Loucy (cell line): ENCODE measurements at regions not wholly inside any gene's neighbourhood (a gene's known extent, or its start where the extent isn't known, plus 50 kb on each side); places are given as distances from the start of the nearest gene placed in this dataset.

Experiments
- H2AFZ ChIP-seq: fragments of 200-600 bp; sonication (generic); 2 replicates; pipeline ENCODE4 v1.6.0; 2016; ENCODE audit warnings: antibody characterized with exemption, mild to moderate bottlenecking, low read length, moderate library complexity
- H3F3A ChIP-seq: fragments of 200-600 bp; 2 replicates; pipeline ENCODE4 v1.6.0; 2016; ENCODE audit warnings: antibody characterized with exemption, low read depth, mild to moderate bottlenecking
- H3K27me3 ChIP-seq: fragments of 200-600 bp; sonication (generic); 2 replicates; pipeline ENCODE4 v1.6.1; 2014; ENCODE audit warnings: low read length, mild to moderate bottlenecking; ENCODE audit not compliant: insufficient read depth, poor library complexity, severe bottlenecking
- H3K36me3 ChIP-seq: fragments of 200-600 bp; sonication (generic); 2 replicates; pipeline ENCODE4 v1.6.1; 2016; ENCODE audit warnings: low read length; ENCODE audit not compliant: insufficient read depth
- H3K4me1 ChIP-seq: fragments of 200-600 bp; sonication (generic); 2 replicates; pipeline ENCODE4 v1.5.1; 2014; ENCODE audit warnings: low read length, mild to moderate bottlenecking; ENCODE audit not compliant: insufficient read depth, poor library complexity, severe bottlenecking
- H3K4me2 ChIP-seq: fragments of 200-600 bp; sonication (generic); 2 replicates; pipeline ENCODE4 v1.6.0; 2014; ENCODE audit warnings: antibody characterized with exemption, low read length, low read depth, mild to moderate bottlenecking; ENCODE audit not compliant: poor library complexity, severe bottlenecking
- H3K4me3 ChIP-seq: fragments of 200-600 bp; sonication (generic); 2 replicates; pipeline ENCODE4 v1.5.1; 2014; ENCODE audit warnings: low read length, mild to moderate bottlenecking, mixed read lengths; ENCODE audit not compliant: poor library complexity, severe bottlenecking
- H3K79me2 ChIP-seq: fragments of 200-600 bp; sonication (generic); 2 replicates; pipeline ENCODE4 v1.6.1; 2014; ENCODE audit warnings: low read length; ENCODE audit not compliant: insufficient read depth
- H3K9ac ChIP-seq: fragments of 200-600 bp; sonication (generic); 2 replicates; pipeline ENCODE4 v1.6.0; 2014; ENCODE audit warnings: mild to moderate bottlenecking, low read depth, low read length, moderate library complexity; ENCODE audit not compliant: poor library complexity, severe bottlenecking
- H3K9me2 ChIP-seq: fragments of 200-600 bp; sonication (generic); replicated peaks from 2 replicates; pipeline ENCODE4 v1.6.1; 2016; ENCODE audit warnings: low read depth, low read length, mixed read lengths
- H3K9me3 ChIP-seq: fragments of 200-600 bp; sonication (generic); 2 replicates; pipeline ENCODE4 v1.6.1; 2014; ENCODE audit warnings: mild to moderate bottlenecking, antibody characterized with exemption, low read length, low read depth; ENCODE audit not compliant: insufficient read depth
- H4K20me1 ChIP-seq: fragments of 200-600 bp; sonication (generic); 2 replicates; pipeline ENCODE4 v1.6.0; 2014; ENCODE audit warnings: antibody characterized with exemption, low read length, mild to moderate bottlenecking; ENCODE audit not compliant: insufficient read depth, poor library complexity, severe bottlenecking
- CTCF ChIP-seq: fragments of 200-600 bp; sonication (generic); conservative IDR thresholded peaks from 2 replicates; pipeline ENCODE4 v1.5.1; 2014; ENCODE audit warnings: mild to moderate bottlenecking, antibody characterized with exemption, low read length
- EZH2phosphoT487 ChIP-seq: fragments of 200-600 bp; IDR thresholded peaks from 2 replicates; pipeline ENCODE4 v1.6.1; 2018; ENCODE audit warnings: antibody characterized with exemption, mild to moderate bottlenecking, moderate library complexity, borderline replicate concordance

GRCh38 chr6:66526061-66526460 is 819.0 kb upstream of the EYS start:
- Histone ChIP-seq H3K9me3 (no peaks in the 10 kb centered on the region), H3K79me2 (no peaks in the 10 kb centered on the region), H3K36me3 (no peaks in the 10 kb centered on the region), H3K4me1 (no peaks in the 10 kb centered on the region), H3K9me2 (no peaks in the 10 kb centered on the region), H3K4me3 (no peak overlapping the region), H3K9ac (no peak overlapping the region), H3F3A (no peaks in the 10 kb centered on the region), H3K27me3 (no peaks in the 10 kb centered on the region), H2AFZ (no peak overlapping the region), H4K20me1 (no peaks in the 10 kb centered on the region), H3K4me2 (no peak overlapping the region)
- TF ChIP-seq CTCF, result no peak
- no peak for TF ChIP-seq EZH2phosphoT487

DNA sequence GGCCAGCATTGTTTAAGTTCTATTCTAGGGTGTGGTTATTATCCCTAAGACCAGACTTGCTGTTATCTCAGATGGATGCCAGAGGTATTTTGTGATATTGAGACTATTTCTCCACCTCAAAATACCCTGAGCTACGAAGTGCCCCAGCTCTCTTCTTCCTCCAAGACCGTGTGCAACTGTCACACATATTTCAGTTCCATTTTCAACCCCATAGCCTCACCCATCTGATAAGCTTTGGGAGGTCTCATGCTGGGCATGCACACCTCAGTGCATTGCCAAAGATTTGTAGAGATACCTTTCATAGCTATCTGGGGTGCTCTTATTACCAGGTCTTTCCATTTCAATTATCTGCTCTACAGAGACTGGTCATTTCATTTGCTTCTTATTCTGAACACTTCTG is 815.8 kb upstream of the EYS start:
- H3K4me2 ChIP-seq, result no peak overlapping the region
- no peaks in the 10 kb centered on the region for H3K27me3 ChIP-seq
- no peak for TF ChIP-seq CTCF
- no peak for TF ChIP-seq EZH2phosphoT487
- no peaks in the 10 kb centered on the region for H3F3A ChIP-seq
- no peaks in the 10 kb centered on the region for H3K9me3 ChIP-seq
- H4K20me1 ChIP-seq, result no peaks in the 10 kb centered on the region
- H3K36me3 ChIP-seq, result no peaks in the 10 kb centered on the region
- H2AFZ ChIP-seq, result no peak overlapping the region
- H3K4me1 ChIP-seq, result no peaks in the 10 kb centered on the region
- no peak overlapping the region for H3K4me3 ChIP-seq
- no peak overlapping the region for H3K9ac ChIP-seq
- H3K79me2 ChIP-seq, result no peaks in the 10 kb centered on the region
- no peaks in the 10 kb centered on the region for H3K9me2 ChIP-seq

DNA sequence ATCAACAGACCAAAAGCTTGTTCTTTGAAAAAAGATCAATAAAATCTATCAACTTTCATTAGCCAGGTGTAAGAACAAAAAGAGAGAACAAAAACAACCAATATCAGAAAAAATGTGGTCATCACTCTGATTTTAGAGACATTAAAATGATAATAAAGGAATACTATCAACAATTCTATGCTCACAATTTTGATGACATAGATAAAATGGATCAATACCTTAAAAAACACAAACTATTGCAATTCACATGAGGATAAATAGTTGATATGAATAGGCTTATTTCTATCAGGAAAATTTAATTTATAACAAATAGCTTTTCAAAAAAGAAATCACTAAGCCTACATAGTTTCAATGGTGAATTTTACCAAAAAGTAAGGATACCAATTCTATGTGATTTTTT is 809.4 kb upstream of the EYS start:
- Histone ChIP-seq H3K4me3 (no peak overlapping the region), H3K4me1 (no peaks in the 10 kb centered on the region), H3K9ac (no peak overlapping the region), H3K27me3 (no peaks in the 10 kb centered on the region), H3K9me3 (no peaks in the 10 kb centered on the region), H2AFZ (no peak overlapping the region), H3K4me2 (no peak overlapping the region), H4K20me1 (no peaks in the 10 kb centered on the region), H3K9me2 (no peaks in the 10 kb centered on the region), H3K79me2 (no peaks in the 10 kb centered on the region), H3F3A (no peaks in the 10 kb centered on the region), H3K36me3 (no peaks in the 10 kb centered on the region)
- TF ChIP-seq CTCF (no peak), EZH2phosphoT487 (no peak)
